Thyroid gland (tissue), 4 donors: ENCODE measurements at regions not wholly inside any gene's neighbourhood (a gene's known extent, or its start where the extent isn't known, plus 50 kb on each side); places are given as distances from the start of the nearest gene placed in this dataset.
A peak's percentile ranks its signal among the peaks of the same experiment; 100 is the strongest.

Experiments
- DNase-seq, 2 donors: peaks; one replicate each; pipeline ENCODE4 v3.0.0-alpha.2; 2019
- H3K27ac ChIP-seq, 3 donors: fragments of 200-600 bp; sonication (generic); 1 replicate in 2 of 3; 2 replicates in 1 of 3; pipeline ENCODE4 v1.5.1; 2016 to 2019; ENCODE audit warnings: mild to moderate bottlenecking in 1 of 3, moderate library complexity in 1 of 3
- H3K27me3 ChIP-seq: fragments of 200-600 bp; sonication (generic); one replicate; pipeline ENCODE4 v1.5.1; 2019
- H3K36me3 ChIP-seq, 2 donors: fragments of 200-600 bp; sonication (generic); one replicate each; pipeline ENCODE4 v1.5.1; 2016 to 2019
- H3K4me1 ChIP-seq, 2 donors: fragments of 200-600 bp; sonication (generic); one replicate each; pipeline ENCODE4 v1.5.1; 2017 to 2019
- H3K4me3 ChIP-seq, 3 donors: fragments of 200-600 bp; sonication (generic); replicated peaks in 1 of 3; 1 replicate in 2 of 3; 2 replicates in 1 of 3; pipeline ENCODE4 v1.5.1; 2016; ENCODE audit warnings: mild to moderate bottlenecking in 1 of 3
- H3K9me3 ChIP-seq: fragments of 200-600 bp; sonication (generic); one replicate; pipeline ENCODE4 v1.5.1; 2017
- POLR2A ChIP-seq, 2 donors: fragments of 450-650 bp; IDR thresholded peaks; one replicate each; pipeline ENCODE4 v1.6.1; 2017; ENCODE audit warnings: antibody characterized with exemption in 2 of 2, mild to moderate bottlenecking in 2 of 2, moderate library complexity in 1 of 2
- WGBS, 2 donors: methylation state at CpG; one replicate each; pipeline ENCODE4 v1.1.5; 2017; 5-methylcytosine and 5-hydroxymethylcytosine counted together
- intact Hi-C: fragments of 100-400 bp; cut with DNase I; formaldehyde crosslinking; loops from one replicate; pipeline ENCODE4 v1.15.1; 2023
- TF ChIP-seq, protein P1 (sequence below), 6 experiments: fragments of 200-600 bp in 3 of 6; fragments of 450-650 bp in 3 of 6; sonication (generic) in 3 of 6; IDR thresholded peaks; one replicate each; pipeline ENCODE4 v1.5.1; 2016 to 2019; ENCODE audit warnings: antibody characterized with exemption in 6 of 6, mild to moderate bottlenecking in 2 of 6, inconsistent platforms in 1 of 6, moderate library complexity in 1 of 6

DNA sequence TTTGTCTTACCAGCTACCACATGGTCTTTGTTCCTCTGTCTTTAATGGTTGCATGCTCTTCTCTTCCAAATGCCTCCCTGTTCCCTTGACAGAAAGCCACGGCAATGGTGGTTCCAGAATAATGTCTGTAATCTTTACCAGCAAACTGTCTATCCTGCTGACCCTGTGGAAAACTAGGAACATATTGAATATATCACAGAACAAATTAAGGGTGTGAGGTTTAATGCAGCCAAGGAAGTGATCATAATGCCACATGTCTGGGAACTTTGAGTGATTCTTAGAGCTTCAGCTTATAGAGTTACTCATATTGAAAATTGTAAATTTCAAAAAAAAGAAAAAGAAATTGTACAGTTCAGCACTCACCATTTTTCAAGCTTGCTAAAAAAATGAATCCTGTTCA is 282.9 kb upstream of the RARB start:
- Histone ChIP-seq H3K4me1 (no peaks in the 10 kb centered on the region), H3K9me3 (no peaks in the 10 kb centered on the region), H3K36me3 (no peaks in the 10 kb centered on the region), H3K4me3 (no peak overlapping the region), H3K27me3 (no peaks in the 10 kb centered on the region), H3K27ac (no peak overlapping the region)
- WGBS, 2 donors = 91 to 93% methylated on average over 1 of the region's 1 CpG
- DNase-seq = no peak
- no peak for TF ChIP-seq POLR2A (IDR thresholded peaks at IDR 0.05)
- TF ChIP-seq, protein P1, sequence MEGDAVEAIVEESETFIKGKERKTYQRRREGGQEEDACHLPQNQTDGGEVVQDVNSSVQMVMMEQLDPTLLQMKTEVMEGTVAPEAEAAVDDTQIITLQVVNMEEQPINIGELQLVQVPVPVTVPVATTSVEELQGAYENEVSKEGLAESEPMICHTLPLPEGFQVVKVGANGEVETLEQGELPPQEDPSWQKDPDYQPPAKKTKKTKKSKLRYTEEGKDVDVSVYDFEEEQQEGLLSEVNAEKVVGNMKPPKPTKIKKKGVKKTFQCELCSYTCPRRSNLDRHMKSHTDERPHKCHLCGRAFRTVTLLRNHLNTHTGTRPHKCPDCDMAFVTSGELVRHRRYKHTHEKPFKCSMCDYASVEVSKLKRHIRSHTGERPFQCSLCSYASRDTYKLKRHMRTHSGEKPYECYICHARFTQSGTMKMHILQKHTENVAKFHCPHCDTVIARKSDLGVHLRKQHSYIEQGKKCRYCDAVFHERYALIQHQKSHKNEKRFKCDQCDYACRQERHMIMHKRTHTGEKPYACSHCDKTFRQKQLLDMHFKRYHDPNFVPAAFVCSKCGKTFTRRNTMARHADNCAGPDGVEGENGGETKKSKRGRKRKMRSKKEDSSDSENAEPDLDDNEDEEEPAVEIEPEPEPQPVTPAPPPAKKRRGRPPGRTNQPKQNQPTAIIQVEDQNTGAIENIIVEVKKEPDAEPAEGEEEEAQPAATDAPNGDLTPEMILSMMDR (IDR thresholded peaks at IDR 0.05) = no peak
- intact Hi-C loops = no loop called here

DNA sequence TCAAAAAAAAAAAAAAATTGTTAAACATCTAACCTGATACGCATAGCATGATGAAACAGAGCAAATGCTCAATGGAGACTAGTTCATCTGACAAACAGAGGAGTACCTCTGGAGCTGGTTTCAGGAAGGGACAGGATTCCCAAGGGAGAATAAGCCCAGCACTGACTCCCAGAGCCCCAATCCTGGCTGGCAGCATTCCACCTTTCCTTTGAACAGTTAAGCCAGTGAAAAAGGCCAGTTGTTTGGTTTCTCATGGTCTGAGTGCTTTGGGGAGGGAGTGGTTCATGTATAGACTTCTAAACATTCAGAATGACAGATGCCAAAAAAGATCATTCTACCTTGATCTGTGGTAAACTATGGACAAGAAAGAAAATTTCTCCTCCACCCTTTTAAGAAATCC is 277.9 kb upstream of the RARB start:
- H3K4me1 ChIP-seq = no peaks in the 10 kb centered on the region
- no peaks in the 10 kb centered on the region for H3K27me3 ChIP-seq
- intact Hi-C loops = no loop called here
- H3K9me3 ChIP-seq = no peaks in the 10 kb centered on the region
- no peaks in the 10 kb centered on the region for H3K36me3 ChIP-seq
- no peak for DNase-seq
- H3K27ac ChIP-seq = no peak overlapping the region
- TF ChIP-seq, protein P1 (IDR thresholded peaks at IDR 0.05) = no peak
- TF ChIP-seq POLR2A (IDR thresholded peaks at IDR 0.05) = no peak
- no peak overlapping the region for H3K4me3 ChIP-seq
- 88 to 97% methylated on average over 1 of the region's 1 CpG for WGBS, 2 donors

DNA sequence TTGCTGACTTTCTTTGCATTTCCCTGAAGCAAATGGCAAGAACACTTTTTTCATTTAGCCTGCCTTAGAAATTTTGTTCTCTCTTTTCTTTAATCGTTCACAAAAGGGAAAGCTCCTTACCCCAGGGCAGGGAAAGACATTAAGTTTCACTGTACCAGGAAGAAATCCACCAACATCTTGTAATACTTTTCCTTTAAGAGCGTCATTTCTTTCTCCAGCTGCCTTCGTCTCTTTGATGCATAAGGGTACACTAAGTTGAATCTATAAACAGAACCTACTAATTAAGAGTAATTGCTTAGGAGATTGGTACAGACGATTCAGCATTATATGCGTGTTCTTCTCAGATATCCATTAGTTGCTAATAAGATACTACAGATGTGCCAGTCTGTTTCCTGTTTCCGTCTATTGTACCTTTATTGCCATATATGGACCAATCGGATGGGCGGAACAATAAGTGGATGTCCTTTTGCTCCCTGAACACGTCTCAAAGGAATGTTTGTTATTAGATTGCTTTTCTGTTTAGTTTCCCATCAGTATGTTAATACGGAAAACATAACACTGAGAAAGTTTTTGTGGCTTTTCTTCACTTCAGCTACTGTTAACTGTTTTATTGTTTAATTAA is 276.7 kb upstream of the RARB start:
- intact Hi-C loops = no loop called here
- no peak for DNase-seq
- Histone ChIP-seq H3K27ac (peak overlapping the region in 1 of 3 donors; percentile 37), H3K4me3 (peak overlapping the region in 1 of 3 donors; percentile 14), H3K27me3 (no peaks in the 10 kb centered on the region), H3K36me3 (no peaks in the 10 kb centered on the region), H3K9me3 (no peaks in the 10 kb centered on the region), H3K4me1 (no peaks in the 10 kb centered on the region)
- TF ChIP-seq, protein P1 (IDR thresholded peaks at IDR 0.05) = no peak
- TF ChIP-seq POLR2A (IDR thresholded peaks at IDR 0.05) = no peak
- WGBS, 2 donors = 52 to 56% methylated on average over 10 of the region's 10 CpGs

DNA sequence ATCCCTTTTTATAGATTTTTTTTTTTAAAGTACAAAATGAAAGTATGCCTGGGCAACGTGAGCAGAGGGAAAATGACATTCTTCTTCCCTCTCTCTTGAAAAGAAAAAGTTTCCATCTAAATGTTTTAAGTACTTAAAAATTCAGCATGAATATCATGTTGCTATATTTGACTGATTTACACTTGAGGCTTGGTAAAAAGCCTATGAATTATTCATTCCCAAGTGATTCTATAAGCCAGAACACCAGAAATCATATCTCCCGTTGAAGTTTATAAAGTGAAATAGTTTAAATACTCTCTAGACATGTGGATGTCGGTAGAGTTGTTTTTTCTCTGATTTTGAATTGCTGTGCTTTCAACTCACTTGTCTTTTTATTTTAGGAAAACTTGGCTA is 276.2 kb upstream of the RARB start:
- intact Hi-C loops = no loop called here
- H3K9me3 ChIP-seq = no peaks in the 10 kb centered on the region
- TF ChIP-seq POLR2A (IDR thresholded peaks at IDR 0.05) = no peak
- TF ChIP-seq, protein P1 (IDR thresholded peaks at IDR 0.05) = no peak
- WGBS, 2 donors = 11 to 12% methylated on average over 3 of the region's 3 CpGs
- peak overlapping the region in 1 of 3 donors; percentile 14 for H3K4me3 ChIP-seq
- H3K27me3 ChIP-seq = no peaks in the 10 kb centered on the region
- peaks cover 0 to 2% of the 10 kb centered on the region in 2 donors for H3K4me1 ChIP-seq
- no peaks in the 10 kb centered on the region for H3K36me3 ChIP-seq
- H3K27ac ChIP-seq = peak overlapping the region in 1 of 3 donors; percentile 37
- DNase-seq = no peak

DNA sequence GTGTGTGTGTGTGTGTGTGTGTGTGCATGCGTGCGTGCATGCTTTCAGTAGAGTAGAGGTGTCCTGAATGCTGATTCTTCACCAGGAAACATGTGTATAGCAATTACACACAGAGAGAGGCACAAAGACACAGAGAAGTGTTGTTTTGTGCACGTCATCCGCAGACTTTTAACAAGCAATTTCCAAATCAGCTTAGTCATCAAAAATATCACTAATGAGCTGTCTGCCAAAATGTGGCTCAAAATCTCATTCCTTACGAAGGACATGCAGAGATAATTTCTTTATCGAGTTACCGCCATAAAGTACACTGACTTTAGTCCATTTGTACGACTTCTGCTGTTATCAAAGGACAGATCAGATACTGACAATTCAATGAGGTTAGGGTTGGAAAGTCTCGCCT is 274.9 kb upstream of the RARB start:
- intact Hi-C loops = no loop called here
- Histone ChIP-seq H3K27ac (no peak overlapping the region), H3K4me1 (peaks cover 0 to 3% of the 10 kb centered on the region in 2 donors), H3K36me3 (no peaks in the 10 kb centered on the region), H3K27me3 (no peaks in the 10 kb centered on the region), H3K4me3 (no peak overlapping the region), H3K9me3 (no peaks in the 10 kb centered on the region)
- DNase-seq = no peak
- 95 to 96% methylated on average over 9 of the region's 9 CpGs for WGBS, 2 donors
- TF ChIP-seq, protein P1 (IDR thresholded peaks at IDR 0.05) = no peak
